ENCODE measurements at regions not wholly inside any gene's neighbourhood (a gene's known extent, or its start where the extent isn't known, plus 50 kb on each side); places are given as distances from the start of the nearest gene placed in this dataset.

DNA sequence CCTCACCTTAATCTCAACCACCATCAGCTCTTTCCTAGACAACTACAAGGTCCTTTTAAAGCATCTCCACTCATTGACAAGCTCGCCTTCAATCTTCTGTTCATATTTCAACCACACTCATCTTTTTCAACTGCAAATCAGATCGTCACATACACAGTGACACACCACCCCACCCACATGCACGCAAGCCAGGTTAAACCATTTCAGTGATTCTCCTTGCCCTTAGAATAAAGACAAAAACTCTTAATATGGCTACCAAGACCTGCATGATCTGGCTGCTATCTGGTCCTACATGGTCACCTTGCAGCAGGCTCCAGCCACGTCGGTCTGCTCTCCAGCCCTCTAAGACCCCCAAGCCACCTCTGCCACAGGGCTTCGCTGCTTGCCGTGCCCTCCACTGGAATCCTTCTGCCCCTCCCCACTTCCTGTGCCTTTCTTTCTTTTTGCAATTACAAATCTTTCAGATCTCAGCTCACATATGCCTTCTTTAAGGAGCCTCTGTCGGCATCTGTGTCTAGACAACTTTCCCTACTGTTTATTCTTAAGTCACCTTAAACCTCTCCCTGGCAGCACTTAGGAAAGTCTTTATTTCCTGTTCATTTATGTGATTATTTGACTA lies 507.3 kb upstream of the ARID1B start:
- no peak overlapping the region for H3K4me3 ChIP-seq
- H3K27me3 ChIP-seq: no peaks in the 10 kb centered on the region
- DNase-seq (ENCODE audit: low spot score in 2 of 2): no peak
- H3K27ac ChIP-seq: no peak overlapping the region
- intact Hi-C loops (cut with DNase I): no loop called here
- H3K9me3 ChIP-seq: no peaks in the 10 kb centered on the region
- TF ChIP-seq, protein P1, sequence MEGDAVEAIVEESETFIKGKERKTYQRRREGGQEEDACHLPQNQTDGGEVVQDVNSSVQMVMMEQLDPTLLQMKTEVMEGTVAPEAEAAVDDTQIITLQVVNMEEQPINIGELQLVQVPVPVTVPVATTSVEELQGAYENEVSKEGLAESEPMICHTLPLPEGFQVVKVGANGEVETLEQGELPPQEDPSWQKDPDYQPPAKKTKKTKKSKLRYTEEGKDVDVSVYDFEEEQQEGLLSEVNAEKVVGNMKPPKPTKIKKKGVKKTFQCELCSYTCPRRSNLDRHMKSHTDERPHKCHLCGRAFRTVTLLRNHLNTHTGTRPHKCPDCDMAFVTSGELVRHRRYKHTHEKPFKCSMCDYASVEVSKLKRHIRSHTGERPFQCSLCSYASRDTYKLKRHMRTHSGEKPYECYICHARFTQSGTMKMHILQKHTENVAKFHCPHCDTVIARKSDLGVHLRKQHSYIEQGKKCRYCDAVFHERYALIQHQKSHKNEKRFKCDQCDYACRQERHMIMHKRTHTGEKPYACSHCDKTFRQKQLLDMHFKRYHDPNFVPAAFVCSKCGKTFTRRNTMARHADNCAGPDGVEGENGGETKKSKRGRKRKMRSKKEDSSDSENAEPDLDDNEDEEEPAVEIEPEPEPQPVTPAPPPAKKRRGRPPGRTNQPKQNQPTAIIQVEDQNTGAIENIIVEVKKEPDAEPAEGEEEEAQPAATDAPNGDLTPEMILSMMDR (IDR thresholded peaks at IDR 0.05): no peak
- no peaks in the 10 kb centered on the region for H3K4me1 ChIP-seq
- H3K36me3 ChIP-seq: no peaks in the 10 kb centered on the region

- no peak for DNase-seq (ENCODE audit: low spot score in 2 of 2)
- intact Hi-C loops (cut with DNase I): no loop called here
- no peaks in the 10 kb centered on the region for H3K9me3 ChIP-seq
- H3K4me3 ChIP-seq: no peak overlapping the region
- no peak overlapping the region for H3K27ac ChIP-seq
- no peaks in the 10 kb centered on the region for H3K36me3 ChIP-seq
- H3K4me1 ChIP-seq: no peaks in the 10 kb centered on the region
- TF ChIP-seq, protein P1 (IDR thresholded peaks at IDR 0.05): no peak
- H3K27me3 ChIP-seq: no peaks in the 10 kb centered on the region
Observed at GRCh38 chr6:156268849-156269248, 508.3 kb upstream of the ARID1B start.

- H3K4me1 ChIP-seq: no peaks in the 10 kb centered on the region
- no peak for DNase-seq (ENCODE audit: low spot score in 2 of 2)
- intact Hi-C loops (cut with DNase I): no loop called here
Observed at GRCh38 chr6:156262014-156262413, 515.2 kb upstream of the ARID1B start.

DNA sequence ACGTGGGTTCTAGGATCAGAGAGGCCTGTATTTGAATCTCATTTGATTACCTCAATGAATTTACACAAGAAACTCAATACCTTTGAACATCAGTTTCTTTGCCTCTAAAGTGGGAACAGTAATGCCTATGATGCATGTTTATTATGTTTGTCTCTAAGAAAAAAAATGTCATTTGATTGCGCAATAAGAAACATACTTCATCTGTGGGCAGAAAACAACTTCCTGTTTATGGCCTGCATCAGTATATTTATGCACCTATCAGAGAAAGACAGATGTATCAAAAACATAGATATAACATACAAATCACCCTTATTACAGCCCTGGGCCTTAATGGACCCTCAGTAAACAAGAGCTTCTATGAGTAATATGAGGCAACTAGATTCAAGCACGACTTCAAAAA lies 516.4 kb upstream of the ARID1B start:
- Histone ChIP-seq H3K27me3 (no peaks in the 10 kb centered on the region), H3K36me3 (no peaks in the 10 kb centered on the region), H3K4me3 (no peak overlapping the region), H3K4me1 (no peaks in the 10 kb centered on the region), H3K27ac (no peak overlapping the region), H3K9me3 (no peaks in the 10 kb centered on the region)
- TF ChIP-seq, protein P1 (IDR thresholded peaks at IDR 0.05): no peak
- intact Hi-C loops (cut with DNase I): no loop called here
- DNase-seq (ENCODE audit: low spot score in 2 of 2): no peak

More at GRCh38 chr6:156262014-156262413, 515.2 kb upstream of the ARID1B start:
- Histone ChIP-seq H3K27ac (no peak overlapping the region), H3K4me3 (no peak overlapping the region), H3K9me3 (no peaks in the 10 kb centered on the region), H3K27me3 (no peaks in the 10 kb centered on the region), H3K36me3 (no peaks in the 10 kb centered on the region)
- TF ChIP-seq, protein P1 (IDR thresholded peaks at IDR 0.05): no peak

DNA sequence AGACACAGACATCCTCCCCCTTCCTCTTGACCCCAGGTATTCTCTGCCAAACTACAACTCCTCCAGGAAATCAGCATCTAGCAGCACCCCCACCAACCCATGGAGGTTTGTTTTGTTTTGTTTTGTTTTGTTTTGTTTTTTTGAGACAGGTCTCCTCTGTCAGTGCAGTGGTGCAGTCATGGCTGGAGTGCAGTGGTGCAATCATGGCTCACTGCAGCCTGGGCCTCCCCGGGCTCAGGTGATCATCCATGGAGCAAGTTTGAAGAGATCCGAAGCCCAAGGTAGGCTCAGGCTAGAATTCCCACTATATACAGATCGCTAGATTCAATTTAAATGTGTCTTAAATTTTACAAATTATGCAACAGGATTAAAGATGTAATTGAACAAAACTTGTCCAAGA lies 518.2 kb upstream of the ARID1B start:
- intact Hi-C loops (cut with DNase I): no loop called here
- Histone ChIP-seq H3K9me3 (no peaks in the 10 kb centered on the region), H3K4me1 (no peaks in the 10 kb centered on the region), H3K4me3 (no peak overlapping the region), H3K27ac (no peak overlapping the region), H3K36me3 (no peaks in the 10 kb centered on the region), H3K27me3 (no peaks in the 10 kb centered on the region)
- DNase-seq (ENCODE audit: low spot score in 2 of 2): no peak
- TF ChIP-seq, protein P1 (IDR thresholded peaks at IDR 0.05): no peak

- H3K4me1 ChIP-seq: no peaks in the 10 kb centered on the region
- intact Hi-C loops (cut with DNase I): no loop called here
- H3K9me3 ChIP-seq: no peaks in the 10 kb centered on the region
- H3K36me3 ChIP-seq: no peaks in the 10 kb centered on the region
- H3K4me3 ChIP-seq: no peak overlapping the region
- no peaks in the 10 kb centered on the region for H3K27me3 ChIP-seq
- no peak overlapping the region for H3K27ac ChIP-seq
- TF ChIP-seq, protein P1 (IDR thresholded peaks at IDR 0.05): no peak
- no peak for DNase-seq (ENCODE audit: low spot score in 2 of 2)
Observed at GRCh38 chr6:156256161-156256560, 521.0 kb upstream of the ARID1B start.

All from ascending aorta (tissue), 2 donors.